ENCODE measurements at regions not wholly inside any gene's neighbourhood (a gene's known extent, or its start where the extent isn't known, plus 50 kb on each side); places are given as distances from the start of the nearest gene placed in this dataset.

GRCh38 chr9:108768744-108769143 lies 87.0 kb downstream of the ACTL7B start:
- TF ChIP-seq CTCF (IDR thresholded peaks at IDR 0.05) (no peak), EP300 (IDR thresholded peaks at IDR 0.05) (no peak), POLR2A (IDR thresholded peaks at IDR 0.05) (no peak)
